Mucosa of descending colon (tissue), 3 donors: ENCODE measurements at regions not wholly inside any gene's neighbourhood (a gene's known extent, or its start where the extent isn't known, plus 50 kb on each side); places are given as distances from the start of the nearest gene placed in this dataset.
A peak's percentile ranks its signal among the peaks of the same experiment; 100 is the strongest.

ENCODE experiments used
- ATAC-seq: fragments of 200-7000 bp; cut with Tn5 transposase; one replicate; pipeline ENCODE4 v1.9.1; 2020; ENCODE audit warnings: mild to moderate bottlenecking, moderate library complexity
- DNase-seq, 3 donors: peaks; one replicate each; pipeline ENCODE4 v3.0.0-alpha.2; 2020
- H3K36me3 ChIP-seq: fragments of 200-600 bp; one replicate; pipeline ENCODE4 v1.8.0; 2021; ENCODE audit warnings: low read depth, mild to moderate bottlenecking
- H3K4me1 ChIP-seq: fragments of 200-600 bp; one replicate; pipeline ENCODE4 v1.8.0; 2021; ENCODE audit warnings: low read depth, mild to moderate bottlenecking
- H3K4me3 ChIP-seq: fragments of 200-600 bp; one replicate; pipeline ENCODE4 v1.8.0; 2021; ENCODE audit warnings: mild to moderate bottlenecking
- H3K9me3 ChIP-seq: fragments of 200-600 bp; one replicate; pipeline ENCODE4 v1.8.0; 2021; ENCODE audit warnings: mild to moderate bottlenecking
- CTCF ChIP-seq: fragments of 200-600 bp; IDR thresholded peaks from one replicate; pipeline ENCODE4 v1.8.0; 2022; ENCODE audit warnings: antibody characterized with exemption, mild to moderate bottlenecking
- intact Hi-C, 2 donors: fragments of 100-400 bp; cut with DNase I in 1 of 2; cut with micrococcal nuclease in 1 of 2; formaldehyde crosslinking; loops; one replicate each; pipeline versions ENCODE4 v1.11.0 to v1.11.1; 2022; cut with DNase I, micrococcal nuclease
- donor health status: DM: no; HTN: no; CAD: no; lungs with moderate emphysema.
- donor health status: DM: no; HTN: no; CAD: no.
- donor health status: DM: no; HTN: yes; CAD: no.

DNA sequence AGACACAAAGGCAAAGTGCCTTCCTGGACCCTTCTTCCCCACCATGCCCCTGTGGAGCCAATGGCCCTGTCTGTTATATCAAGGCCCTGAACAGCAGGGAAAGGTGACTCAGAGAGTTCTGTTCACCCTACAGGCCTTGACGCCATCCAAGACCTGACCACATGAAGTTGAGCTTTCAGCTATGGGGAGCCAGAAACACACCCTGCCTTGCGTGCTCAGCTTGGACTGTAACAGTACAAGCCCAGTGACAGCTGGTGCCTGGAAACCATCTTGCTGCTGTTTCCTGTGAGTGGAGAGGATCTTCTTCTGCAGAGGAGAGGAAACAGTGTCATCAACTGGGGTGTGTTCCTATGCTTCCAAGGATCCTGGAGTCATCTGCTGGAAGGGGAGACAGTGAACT, 165.0 kb upstream of the IRF2BP2 start:
- TF ChIP-seq CTCF, result no peak
- H3K36me3 ChIP-seq, result no peaks in the 10 kb centered on the region
- DNase-seq (no peak), ATAC-seq (no peak)
- H3K4me3 ChIP-seq, result no peak overlapping the region
- H3K9me3 ChIP-seq, result no peaks in the 10 kb centered on the region
- intact Hi-C loops, result no loop called here
- peaks cover 6% of the 10 kb centered on the region for H3K4me1 ChIP-seq

DNA sequence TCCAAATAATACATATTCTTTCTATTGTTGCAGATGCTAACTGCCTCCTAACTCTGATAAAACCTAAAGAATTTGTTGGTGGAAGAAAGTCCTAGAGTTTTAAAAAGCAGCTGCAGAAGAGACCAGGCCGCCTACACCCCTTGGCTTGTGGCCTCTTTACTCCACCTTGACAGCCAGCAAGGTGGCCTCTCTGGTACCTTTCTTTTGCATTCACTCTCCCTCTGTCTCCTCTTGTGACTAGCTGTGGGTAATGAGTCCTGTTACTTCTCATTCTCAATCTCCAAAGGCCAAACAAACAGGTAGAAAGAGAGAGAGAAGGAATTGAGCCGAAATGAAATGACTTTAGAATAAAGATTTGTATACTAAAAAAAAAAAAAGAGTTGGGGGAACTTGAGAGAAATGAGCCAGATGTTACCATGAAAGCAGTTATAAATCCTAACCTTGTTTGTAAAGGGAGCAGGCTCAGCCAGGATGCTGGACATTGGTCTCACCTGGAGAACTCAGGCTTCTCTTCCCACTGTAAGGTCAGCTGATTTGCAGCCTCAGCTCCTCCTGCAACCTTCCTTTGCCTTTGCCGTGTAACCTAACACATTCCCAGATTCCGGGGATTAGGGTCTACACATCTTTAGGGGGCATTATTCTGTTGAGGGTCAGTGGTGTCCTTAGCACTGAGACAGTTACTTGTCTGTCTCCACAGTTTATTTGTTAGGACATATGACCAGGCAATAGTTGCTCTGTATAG, 164.1 kb upstream of the IRF2BP2 start:
- peak in 1 of 3 donors; percentile 1 for DNase-seq
- H3K9me3 ChIP-seq, result no peaks in the 10 kb centered on the region
- intact Hi-C loops, result no loop called here
- ATAC-seq, result no peak
- H3K36me3 ChIP-seq, result no peaks in the 10 kb centered on the region
- H3K4me3 ChIP-seq, result no peak overlapping the region
- TF ChIP-seq CTCF, result no peak
- peaks cover 6% of the 10 kb centered on the region for H3K4me1 ChIP-seq

GRCh38 chr1:234772345-234773147, 162.6 kb upstream of the IRF2BP2 start:
- peak; percentile 60 to 82 (median 73) for DNase-seq
- Histone ChIP-seq H3K4me1 (peaks cover 15% of the 10 kb centered on the region), H3K4me3 (no peak overlapping the region), H3K36me3 (no peaks in the 10 kb centered on the region), H3K9me3 (no peaks in the 10 kb centered on the region)
- no peak for TF ChIP-seq CTCF
- intact Hi-C loops, result no loop called here
- peak; percentile 76 for ATAC-seq

GRCh38 chr1:234771642-234772344, 161.8 kb upstream of the IRF2BP2 start:
- intact Hi-C loops, result no loop called here
- no peak for TF ChIP-seq CTCF
- H3K9me3 ChIP-seq, result no peaks in the 10 kb centered on the region
- H3K36me3 ChIP-seq, result no peaks in the 10 kb centered on the region
- ATAC-seq (peak; percentile 3), DNase-seq (no peak)
- H3K4me3 ChIP-seq, result no peak overlapping the region
- H3K4me1 ChIP-seq, result peaks cover 15% of the 10 kb centered on the region

DNA sequence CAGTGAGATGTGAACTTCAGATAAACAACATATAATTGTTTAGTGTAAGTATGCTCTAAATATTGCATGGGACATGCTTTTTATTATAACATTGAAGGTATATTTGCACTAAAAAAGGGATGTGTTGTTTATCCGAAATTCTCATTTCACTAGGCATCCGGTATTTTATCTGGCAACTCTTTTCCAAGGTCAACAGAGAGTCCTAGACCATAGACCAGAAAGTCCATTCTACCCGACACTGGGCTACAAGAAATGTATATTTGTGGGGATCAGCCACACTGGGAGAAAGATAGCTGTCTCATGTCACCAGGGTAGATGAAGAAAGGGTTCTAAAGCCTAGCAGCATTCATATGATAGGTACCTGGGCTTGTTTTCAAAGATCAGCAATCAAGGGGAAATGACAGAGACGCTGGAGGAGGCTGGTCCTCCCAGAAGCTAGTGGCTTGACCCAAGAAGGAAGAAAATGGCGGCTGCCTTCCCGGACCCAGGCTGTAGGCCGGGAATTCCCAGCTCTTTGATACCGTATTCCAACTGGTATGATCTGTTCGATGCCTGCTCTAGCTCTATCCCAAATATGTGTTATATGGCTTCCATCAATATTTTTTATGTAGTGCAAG, 161.1 kb upstream of the IRF2BP2 start:
- no peak for DNase-seq
- intact Hi-C loops, result no loop called here
- H3K4me3 ChIP-seq, result no peak overlapping the region
- H3K4me1 ChIP-seq, result peaks cover 15% of the 10 kb centered on the region
- TF ChIP-seq CTCF, result no peak
- H3K9me3 ChIP-seq, result no peaks in the 10 kb centered on the region
- ATAC-seq, result no peak
- no peaks in the 10 kb centered on the region for H3K36me3 ChIP-seq
